Neural progenitor cell (in vitro differentiated cells): ENCODE measurements at regions not wholly inside any gene's neighbourhood (a gene's known extent, or its start where the extent isn't known, plus 50 kb on each side); places are given as distances from the start of the nearest gene placed in this dataset.

Source experiments
- EZH2phosphoT487 ChIP-seq: fragments of 200-600 bp; sonication (generic); IDR thresholded peaks from 2 replicates; pipeline ENCODE4 v1.6.1; 2017; ENCODE audit warnings: antibody characterized with exemption
- TF ChIP-seq, protein P1 (sequence below): fragments of 200-600 bp; sonication (generic); IDR thresholded peaks from 2 replicates; pipeline ENCODE4 v1.5.1; 2017; ENCODE audit warnings: antibody characterized with exemption, mild to moderate bottlenecking

DNA sequence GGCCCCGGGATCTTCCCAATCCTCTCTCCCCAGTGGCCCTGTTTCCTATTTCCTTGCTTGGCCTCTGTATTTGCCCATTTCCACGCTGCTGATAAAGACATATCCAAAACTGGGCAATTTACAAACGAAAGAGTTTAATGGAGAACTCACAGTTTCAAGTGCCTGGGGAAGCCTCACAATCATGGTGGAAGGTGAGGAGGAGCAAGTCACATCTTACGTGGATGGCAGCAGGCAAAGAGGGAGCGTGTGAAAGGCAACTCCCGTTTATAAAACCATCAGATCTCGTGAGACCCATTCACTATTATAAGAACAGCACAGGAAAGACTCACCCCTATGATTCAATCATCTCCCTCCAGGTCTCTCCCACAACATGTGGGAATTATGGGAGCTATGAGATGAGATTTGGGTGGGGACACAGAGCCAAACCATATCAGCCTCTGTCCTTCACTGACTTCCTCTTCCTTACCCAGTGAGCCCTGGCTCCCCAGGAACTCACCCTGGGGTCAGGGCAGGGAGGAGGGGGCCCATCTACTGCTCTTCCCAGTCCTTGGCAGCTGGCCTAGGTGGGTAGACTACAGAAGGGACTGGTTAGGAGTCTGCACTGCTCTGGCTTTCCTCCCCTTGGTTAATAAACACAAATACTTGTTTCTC is 105.8 kb upstream of the MYCN start:
- TF ChIP-seq, protein P1, sequence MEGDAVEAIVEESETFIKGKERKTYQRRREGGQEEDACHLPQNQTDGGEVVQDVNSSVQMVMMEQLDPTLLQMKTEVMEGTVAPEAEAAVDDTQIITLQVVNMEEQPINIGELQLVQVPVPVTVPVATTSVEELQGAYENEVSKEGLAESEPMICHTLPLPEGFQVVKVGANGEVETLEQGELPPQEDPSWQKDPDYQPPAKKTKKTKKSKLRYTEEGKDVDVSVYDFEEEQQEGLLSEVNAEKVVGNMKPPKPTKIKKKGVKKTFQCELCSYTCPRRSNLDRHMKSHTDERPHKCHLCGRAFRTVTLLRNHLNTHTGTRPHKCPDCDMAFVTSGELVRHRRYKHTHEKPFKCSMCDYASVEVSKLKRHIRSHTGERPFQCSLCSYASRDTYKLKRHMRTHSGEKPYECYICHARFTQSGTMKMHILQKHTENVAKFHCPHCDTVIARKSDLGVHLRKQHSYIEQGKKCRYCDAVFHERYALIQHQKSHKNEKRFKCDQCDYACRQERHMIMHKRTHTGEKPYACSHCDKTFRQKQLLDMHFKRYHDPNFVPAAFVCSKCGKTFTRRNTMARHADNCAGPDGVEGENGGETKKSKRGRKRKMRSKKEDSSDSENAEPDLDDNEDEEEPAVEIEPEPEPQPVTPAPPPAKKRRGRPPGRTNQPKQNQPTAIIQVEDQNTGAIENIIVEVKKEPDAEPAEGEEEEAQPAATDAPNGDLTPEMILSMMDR = no peak
- no peak for TF ChIP-seq EZH2phosphoT487
